Endothelial cell of umbilical vein (primary cell): ENCODE measurements at regions not wholly inside any gene's neighbourhood (a gene's known extent, or its start where the extent isn't known, plus 50 kb on each side); places are given as distances from the start of the nearest gene placed in this dataset.

Source experiments
- EZH2 ChIP-seq: IDR thresholded peaks from 2 replicates; pipeline ENCODE4 v1.6.1; 2012; ENCODE audit warnings: borderline replicate concordance, low read depth, mild to moderate bottlenecking, moderate library complexity, low read length, inconsistent platforms; ENCODE audit not compliant: severe bottlenecking
- POLR2A ChIP-seq: IDR thresholded peaks from 2 replicates; pipeline ENCODE4 v1.6.1; 2012; ENCODE audit warnings: low read depth, mild to moderate bottlenecking, control low read depth, low read length
- POLR2AphosphoS5 ChIP-seq: IDR thresholded peaks from 2 replicates; pipeline ENCODE4 v1.6.1; 2012; ENCODE audit warnings: low read depth, mild to moderate bottlenecking, control low read depth, low read length, moderate library complexity; ENCODE audit not compliant: insufficient read depth
- TF ChIP-seq, protein P1 (sequence below), 2 donors: IDR thresholded peaks; 1 replicate in 1 of 2; 2 replicates in 1 of 2; pipeline ENCODE4 v1.5.1; 2011; ENCODE audit warnings: low read length in 2 of 2, mild to moderate bottlenecking in 2 of 2, moderate library complexity in 2 of 2, control low read depth in 1 of 2, inconsistent platforms in 1 of 2, low read depth in 1 of 2; ENCODE audit not compliant: insufficient read depth in 1 of 2; ENCODE audit errors: extremely low read depth in 1 of 2

DNA sequence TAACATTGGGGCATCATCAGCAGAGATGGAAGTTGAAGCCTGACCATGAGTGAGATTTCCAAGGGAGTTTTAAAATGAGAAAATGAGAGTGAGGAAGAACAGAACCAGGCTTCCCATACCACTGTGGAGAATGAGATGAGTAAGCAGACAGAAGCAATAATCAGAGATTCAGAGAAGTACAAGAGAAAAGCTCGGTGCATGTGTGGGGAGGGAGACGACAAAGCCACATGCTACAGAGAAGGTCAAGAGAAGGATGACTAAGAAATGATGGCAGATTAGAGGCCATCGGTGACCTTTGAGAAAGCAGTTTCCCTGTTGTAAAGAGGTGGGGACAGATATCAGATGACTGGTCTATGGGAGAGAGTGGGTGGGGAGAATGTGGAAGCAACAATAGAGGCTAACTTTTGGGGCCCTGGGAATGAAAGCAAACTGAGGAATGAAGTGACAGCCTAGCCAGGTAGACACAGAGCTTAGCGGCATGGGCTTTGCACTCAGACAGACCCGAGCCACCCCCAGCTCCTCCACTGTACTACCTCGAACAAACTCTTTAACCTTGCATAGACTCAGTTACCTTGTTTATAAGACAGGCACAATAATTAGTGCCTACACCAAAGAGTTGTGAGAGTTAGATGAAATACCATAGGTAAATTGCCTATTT, 207.7 kb downstream of the PIK3R1 start:
- TF ChIP-seq POLR2AphosphoS5 (no peak), POLR2A (no peak), EZH2 (no peak)
- TF ChIP-seq, protein P1, sequence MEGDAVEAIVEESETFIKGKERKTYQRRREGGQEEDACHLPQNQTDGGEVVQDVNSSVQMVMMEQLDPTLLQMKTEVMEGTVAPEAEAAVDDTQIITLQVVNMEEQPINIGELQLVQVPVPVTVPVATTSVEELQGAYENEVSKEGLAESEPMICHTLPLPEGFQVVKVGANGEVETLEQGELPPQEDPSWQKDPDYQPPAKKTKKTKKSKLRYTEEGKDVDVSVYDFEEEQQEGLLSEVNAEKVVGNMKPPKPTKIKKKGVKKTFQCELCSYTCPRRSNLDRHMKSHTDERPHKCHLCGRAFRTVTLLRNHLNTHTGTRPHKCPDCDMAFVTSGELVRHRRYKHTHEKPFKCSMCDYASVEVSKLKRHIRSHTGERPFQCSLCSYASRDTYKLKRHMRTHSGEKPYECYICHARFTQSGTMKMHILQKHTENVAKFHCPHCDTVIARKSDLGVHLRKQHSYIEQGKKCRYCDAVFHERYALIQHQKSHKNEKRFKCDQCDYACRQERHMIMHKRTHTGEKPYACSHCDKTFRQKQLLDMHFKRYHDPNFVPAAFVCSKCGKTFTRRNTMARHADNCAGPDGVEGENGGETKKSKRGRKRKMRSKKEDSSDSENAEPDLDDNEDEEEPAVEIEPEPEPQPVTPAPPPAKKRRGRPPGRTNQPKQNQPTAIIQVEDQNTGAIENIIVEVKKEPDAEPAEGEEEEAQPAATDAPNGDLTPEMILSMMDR (IDR thresholded peaks at IDR 0.05; ENCODE audit: extremely low read depth in 1 of 2, insufficient read depth in 1 of 2, low read depth in 1 of 2, low read length in 2 of 2), result no peak
